ENCODE measurements at regions not wholly inside any gene's neighbourhood (a gene's known extent, or its start where the extent isn't known, plus 50 kb on each side); places are given as distances from the start of the nearest gene placed in this dataset.

DNA sequence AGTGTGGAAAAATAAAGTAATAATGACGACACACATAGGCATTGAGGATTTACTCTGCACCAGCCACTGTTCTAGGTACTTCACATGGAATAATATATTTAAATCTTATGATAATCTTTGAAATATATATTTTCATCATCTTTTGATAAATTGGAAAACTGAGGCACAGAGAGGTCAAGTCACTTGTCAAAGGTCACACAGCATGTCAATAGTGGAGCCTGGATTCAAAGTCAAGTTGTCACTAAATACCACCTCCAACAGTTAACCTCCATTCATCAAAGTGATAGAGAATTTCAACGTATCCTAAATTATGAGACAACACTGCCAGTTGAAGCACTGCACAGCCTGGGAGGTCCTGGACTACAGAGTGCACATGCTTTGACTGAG is 121.7 kb downstream of the IRX5 start:
- Histone ChIP-seq H3F3A (replicated peaks; ENCODE audit: low read depth) (peaks cover 8% of the 10 kb centered on the region), H3K36me3 (ENCODE audit: insufficient read depth) (no peaks in the 10 kb centered on the region), H3K4me2 (no peak overlapping the region), H3K4me3 (no peak overlapping the region), H3K27ac (ENCODE audit: low read depth) (no peak overlapping the region), H3K79me2 (replicated peaks; ENCODE audit: insufficient read depth) (no peaks in the 10 kb centered on the region), H3K27me3 (ENCODE audit: insufficient read depth) (peaks cover 16% of the 10 kb centered on the region), H2AFZ (no peak overlapping the region), H3K4me1 (ENCODE audit: insufficient read depth) (peaks cover 7% of the 10 kb centered on the region; the same call in 1 of the 2 replicates), H4K20me1 (replicated peaks; ENCODE audit: insufficient read depth) (no peaks in the 10 kb centered on the region), H3K9me2 (ENCODE audit: insufficient read depth) (no peaks in the 10 kb centered on the region)
- DNase-seq (ENCODE audit: low spot score) (no peak), ATAC-seq (no peak)
- peaks cover 8% of the 10 kb centered on the region for H3K9me3 Mint-ChIP-seq
- H3K4me3 Mint-ChIP-seq = no peak overlapping the region
- H3K27ac Mint-ChIP-seq = no peak overlapping the region
- peaks cover 8% of the 10 kb centered on the region; the same call in 2 of the 3 replicates for H3K4me1 Mint-ChIP-seq
- peaks cover 24% of the 10 kb centered on the region for H3K27me3 Mint-ChIP-seq (ENCODE audit: insufficient read depth, low read depth, poor library complexity)
- no peak for TF ChIP-seq ZNF114 (CRISPR knock-in tag; IDR thresholded peaks at IDR 0.05)
- no peak for TF ChIP-seq CREB1 (CRISPR knock-in tag; IDR thresholded peaks at IDR 0.05; ENCODE audit: low read depth)
- TF ChIP-seq ETS1 (IDR thresholded peaks at IDR 0.05) = no peak
- TF ChIP-seq, protein P1, sequence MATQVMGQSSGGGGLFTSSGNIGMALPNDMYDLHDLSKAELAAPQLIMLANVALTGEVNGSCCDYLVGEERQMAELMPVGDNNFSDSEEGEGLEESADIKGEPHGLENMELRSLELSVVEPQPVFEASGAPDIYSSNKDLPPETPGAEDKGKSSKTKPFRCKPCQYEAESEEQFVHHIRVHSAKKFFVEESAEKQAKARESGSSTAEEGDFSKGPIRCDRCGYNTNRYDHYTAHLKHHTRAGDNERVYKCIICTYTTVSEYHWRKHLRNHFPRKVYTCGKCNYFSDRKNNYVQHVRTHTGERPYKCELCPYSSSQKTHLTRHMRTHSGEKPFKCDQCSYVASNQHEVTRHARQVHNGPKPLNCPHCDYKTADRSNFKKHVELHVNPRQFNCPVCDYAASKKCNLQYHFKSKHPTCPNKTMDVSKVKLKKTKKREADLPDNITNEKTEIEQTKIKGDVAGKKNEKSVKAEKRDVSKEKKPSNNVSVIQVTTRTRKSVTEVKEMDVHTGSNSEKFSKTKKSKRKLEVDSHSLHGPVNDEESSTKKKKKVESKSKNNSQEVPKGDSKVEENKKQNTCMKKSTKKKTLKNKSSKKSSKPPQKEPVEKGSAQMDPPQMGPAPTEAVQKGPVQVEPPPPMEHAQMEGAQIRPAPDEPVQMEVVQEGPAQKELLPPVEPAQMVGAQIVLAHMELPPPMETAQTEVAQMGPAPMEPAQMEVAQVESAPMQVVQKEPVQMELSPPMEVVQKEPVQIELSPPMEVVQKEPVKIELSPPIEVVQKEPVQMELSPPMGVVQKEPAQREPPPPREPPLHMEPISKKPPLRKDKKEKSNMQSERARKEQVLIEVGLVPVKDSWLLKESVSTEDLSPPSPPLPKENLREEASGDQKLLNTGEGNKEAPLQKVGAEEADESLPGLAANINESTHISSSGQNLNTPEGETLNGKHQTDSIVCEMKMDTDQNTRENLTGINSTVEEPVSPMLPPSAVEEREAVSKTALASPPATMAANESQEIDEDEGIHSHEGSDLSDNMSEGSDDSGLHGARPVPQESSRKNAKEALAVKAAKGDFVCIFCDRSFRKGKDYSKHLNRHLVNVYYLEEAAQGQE (IDR thresholded peaks at IDR 0.05; ENCODE audit: unreplicated experiment) = no peak
- TF ChIP-seq STAT1 (IDR thresholded peaks at IDR 0.05; ENCODE audit: unreplicated experiment) = no peak
- TF ChIP-seq NANOG (IDR thresholded peaks at IDR 0.05; ENCODE audit: borderline replicate concordance) = no peak
- TF ChIP-seq JUNB (IDR thresholded peaks at IDR 0.05; ENCODE audit: unreplicated experiment) = no peak
- TF ChIP-seq POLR2AphosphoS5 (IDR thresholded peaks at IDR 0.05; ENCODE audit: low read depth) = no peak
- no peak for TF ChIP-seq EZH2phosphoT487 (IDR thresholded peaks at IDR 0.05; ENCODE audit: unreplicated experiment)
- no peak for TF ChIP-seq ZNF462 (CRISPR knock-in tag; IDR thresholded peaks at IDR 0.05)
- TF ChIP-seq EZH2 (IDR thresholded peaks at IDR 0.05; ENCODE audit: low read depth, unreplicated experiment) = no peak
- no peak for TF ChIP-seq CTCF (conservative IDR thresholded peaks at IDR 0.05; ENCODE audit: low read depth in 2 of 2)
- no peak for TF ChIP-seq ZNF331 (CRISPR knock-in tag; IDR thresholded peaks at IDR 0.05; ENCODE audit: low read depth)
- H3K36me3 Mint-ChIP-seq (ENCODE audit: low read depth) = no peaks in the 10 kb centered on the region; the same call in 2 of the 3 replicates
